ENCODE measurements at regions not wholly inside any gene's neighbourhood (a gene's known extent, or its start where the extent isn't known, plus 50 kb on each side); places are given as distances from the start of the nearest gene placed in this dataset.

GRCh38 chr3:147713234-147714133, 304.3 kb downstream of the ZIC1 start:
- TF ChIP-seq POLR2AphosphoS5 (IDR thresholded peaks at IDR 0.05; ENCODE audit: low read depth, low read length) (no peak), POLR2A (IDR thresholded peaks at IDR 0.05; ENCODE audit: low read depth, low read length) (no peak)
